Caco-2 (cell line): ENCODE measurements at regions not wholly inside any gene's neighbourhood (a gene's known extent, or its start where the extent isn't known, plus 50 kb on each side); places are given as distances from the start of the nearest gene placed in this dataset.

Experiments used
- BruUV-seq: library from RNA; stranded (reverse); fragments of 400-500 nt; replicated peaks from 2 replicates; lab custom pipeline; 2021; lab: Mats Ljungman, UMichigan
- CTCF ChIA-PET: fragments of 300-600 bp; sonication (Branson Sonifier 250); formaldehyde crosslinking; loops from one replicate; lab custom pipeline; 2022; ENCODE audit warnings: antibody characterized with exemption; lab: Charles Lee
- POLR2A ChIA-PET: fragments of 300-600 bp; sonication (Branson Sonifier 250); formaldehyde crosslinking; loops from one replicate; lab custom pipeline; 2022; ENCODE audit warnings: antibody characterized with exemption; lab: Charles Lee
- DNase-seq, 2 experiments: peaks; one replicate each; pipeline versions ENCODE4 v3.0.0 to v3.0.0-alpha.2; 2020 to 2022
- H3K27me3 ChIP-seq: replicated peaks from 2 replicates; pipeline ENCODE4 v1.6.0; 2011; ENCODE audit warnings: low read length; ENCODE audit not compliant: control insufficient read depth, insufficient read depth
- H3K36me3 ChIP-seq: 2 replicates; pipeline ENCODE4 v1.5.1; 2011; ENCODE audit warnings: low read length; ENCODE audit not compliant: control insufficient read depth, insufficient read depth
- H3K4me1 ChIP-seq: fragments of 250-450 bp; sonication (Bioruptor Pico); 2 replicates; pipeline ENCODE4 v1.5.1; 2020; ENCODE audit warnings: mild to moderate bottlenecking
- H3K4me3 ChIP-seq: 2 replicates; pipeline ENCODE4 v1.5.1; 2011; ENCODE audit warnings: low read depth, mild to moderate bottlenecking, control low read depth, low read length
- H3K9me3 ChIP-seq: fragments of 250-450 bp; sonication (Bioruptor Pico); 2 replicates; pipeline ENCODE4 v1.5.1; 2020; ENCODE audit warnings: mild to moderate bottlenecking, moderate library complexity
- H3K27ac Mint-ChIP-seq: one replicate; pipeline ENCODE4 v1.8.0; 2022; ENCODE audit warnings: mixed read lengths; ENCODE audit not compliant: unreplicated experiment
- H3K27me3 Mint-ChIP-seq: one replicate; pipeline ENCODE4 v1.8.0; 2022; ENCODE audit warnings: mixed read lengths; ENCODE audit not compliant: insufficient read depth, unreplicated experiment
- H3K36me3 Mint-ChIP-seq: one replicate; pipeline ENCODE4 v1.8.0; 2022; ENCODE audit warnings: mild to moderate bottlenecking, mixed read lengths; ENCODE audit not compliant: insufficient read depth, unreplicated experiment
- H3K4me1 Mint-ChIP-seq: one replicate; pipeline ENCODE4 v1.8.0; 2022; ENCODE audit warnings: low read depth, mixed read lengths; ENCODE audit not compliant: unreplicated experiment
- H3K4me3 Mint-ChIP-seq: one replicate; pipeline ENCODE4 v1.8.0; 2022; ENCODE audit warnings: mild to moderate bottlenecking, moderate library complexity, mixed read lengths; ENCODE audit not compliant: unreplicated experiment
- H3K9me3 Mint-ChIP-seq: one replicate; pipeline ENCODE4 v1.8.0; 2022; ENCODE audit warnings: mixed read lengths; ENCODE audit not compliant: unreplicated experiment
- intact Hi-C: fragments of 100-400 bp; cut with micrococcal nuclease; formaldehyde crosslinking; loops from one replicate; pipeline ENCODE4 v1.10.0; 2022; ENCODE audit not compliant: unreplicated experiment
- TF ChIP-seq, protein P1 (sequence below), 2 experiments: fragments of 200-600 bp in 1 of 2; IDR thresholded peaks; 1 replicate in 1 of 2; 2 replicates in 1 of 2; pipeline versions ENCODE4 v1.5.1 to v1.8.0; 2011 to 2022; ENCODE audit warnings: antibody characterized with exemption in 1 of 2, control low read depth in 1 of 2, inconsistent platforms in 1 of 2, low read depth in 1 of 2, low read length in 1 of 2, mild to moderate bottlenecking in 1 of 2, moderate library complexity in 1 of 2; ENCODE audit not compliant: insufficient read depth in 1 of 2, severe bottlenecking in 1 of 2, unreplicated experiment in 1 of 2

DNA sequence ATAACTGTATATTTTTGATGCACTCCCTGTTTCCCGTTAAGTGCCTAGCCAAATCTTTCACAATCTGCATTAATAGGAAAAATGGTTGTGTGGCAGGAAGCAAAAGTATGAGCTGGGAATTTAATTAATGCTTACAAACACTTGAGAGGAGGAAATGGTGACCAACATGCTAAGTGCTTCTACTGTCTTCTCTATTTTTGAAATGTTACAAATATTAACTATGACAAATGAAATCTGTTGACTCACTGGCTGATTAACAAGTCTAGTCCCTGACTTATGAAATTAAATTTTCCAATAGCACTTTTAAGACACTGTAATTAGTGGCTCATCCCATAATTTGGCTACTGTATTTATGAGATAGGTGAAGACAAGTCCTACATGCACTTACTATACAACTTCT is 446.9 kb upstream of the DPPA4 start:
- Mint-ChIP-seq H3K4me3 (no peak overlapping the region), H3K36me3 (no peaks in the 10 kb centered on the region), H3K27ac (no peak overlapping the region), H3K27me3 (peaks cover 3% of the 10 kb centered on the region), H3K4me1 (no peaks in the 10 kb centered on the region), H3K9me3 (peaks cover 6% of the 10 kb centered on the region)
- H3K9me3 ChIP-seq = no peaks in the 10 kb centered on the region
- no peaks in the 10 kb centered on the region for H3K4me1 ChIP-seq
- no peak overlapping the region for H3K4me3 ChIP-seq
- POLR2A ChIA-PET = no interaction called here
- TF ChIP-seq, protein P1, sequence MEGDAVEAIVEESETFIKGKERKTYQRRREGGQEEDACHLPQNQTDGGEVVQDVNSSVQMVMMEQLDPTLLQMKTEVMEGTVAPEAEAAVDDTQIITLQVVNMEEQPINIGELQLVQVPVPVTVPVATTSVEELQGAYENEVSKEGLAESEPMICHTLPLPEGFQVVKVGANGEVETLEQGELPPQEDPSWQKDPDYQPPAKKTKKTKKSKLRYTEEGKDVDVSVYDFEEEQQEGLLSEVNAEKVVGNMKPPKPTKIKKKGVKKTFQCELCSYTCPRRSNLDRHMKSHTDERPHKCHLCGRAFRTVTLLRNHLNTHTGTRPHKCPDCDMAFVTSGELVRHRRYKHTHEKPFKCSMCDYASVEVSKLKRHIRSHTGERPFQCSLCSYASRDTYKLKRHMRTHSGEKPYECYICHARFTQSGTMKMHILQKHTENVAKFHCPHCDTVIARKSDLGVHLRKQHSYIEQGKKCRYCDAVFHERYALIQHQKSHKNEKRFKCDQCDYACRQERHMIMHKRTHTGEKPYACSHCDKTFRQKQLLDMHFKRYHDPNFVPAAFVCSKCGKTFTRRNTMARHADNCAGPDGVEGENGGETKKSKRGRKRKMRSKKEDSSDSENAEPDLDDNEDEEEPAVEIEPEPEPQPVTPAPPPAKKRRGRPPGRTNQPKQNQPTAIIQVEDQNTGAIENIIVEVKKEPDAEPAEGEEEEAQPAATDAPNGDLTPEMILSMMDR (IDR thresholded peaks at IDR 0.05; ENCODE audit: insufficient read depth in 1 of 2, low read depth in 1 of 2, low read length in 1 of 2, severe bottlenecking in 1 of 2, unreplicated experiment in 1 of 2) = no peak
- no peaks in the 10 kb centered on the region for H3K36me3 ChIP-seq
- CTCF ChIA-PET = no interaction called here
- H3K27me3 ChIP-seq = no peaks in the 10 kb centered on the region
- no peak for DNase-seq
- no TSS peak for BruUV-seq
- intact Hi-C loops = no loop called here

DNA sequence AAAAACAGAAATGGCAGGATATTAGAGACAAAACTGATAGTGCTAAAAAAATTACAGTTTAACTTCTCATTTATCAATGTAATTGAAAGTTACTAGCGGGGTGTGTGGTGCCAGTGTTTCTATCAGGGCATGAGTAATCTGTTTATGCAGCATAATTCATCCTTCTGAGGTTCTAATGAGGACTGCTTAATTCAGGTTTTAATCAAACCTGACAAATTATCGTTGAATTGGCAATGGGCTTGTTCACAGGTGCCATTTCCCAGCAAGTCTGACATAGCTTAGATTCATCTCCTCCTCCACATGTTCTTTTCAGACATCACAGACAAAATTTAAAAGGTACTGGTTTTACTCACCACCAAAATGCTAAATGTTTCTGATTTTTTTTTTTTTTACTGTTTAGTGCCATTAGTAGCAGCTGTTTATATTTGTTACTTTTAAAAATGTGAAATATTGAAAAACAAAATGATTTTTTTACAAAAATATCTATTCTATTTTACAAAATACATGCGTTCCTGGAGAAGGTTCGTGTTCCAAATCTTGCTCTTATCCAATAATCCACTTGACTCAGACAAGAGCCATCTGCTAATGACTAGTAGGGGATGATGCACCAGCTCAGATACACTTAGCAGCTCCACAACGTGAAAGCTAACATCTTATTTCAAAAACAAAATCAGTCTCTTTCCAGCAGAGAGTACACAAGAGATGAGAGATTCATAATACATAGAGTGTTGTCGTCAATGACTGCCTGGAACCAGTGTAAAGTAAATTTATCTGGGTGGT is 447.7 kb upstream of the DPPA4 start:
- Mint-ChIP-seq H3K27ac (no peak overlapping the region), H3K4me3 (no peak overlapping the region), H3K4me1 (no peaks in the 10 kb centered on the region), H3K36me3 (no peaks in the 10 kb centered on the region), H3K9me3 (no peaks in the 10 kb centered on the region), H3K27me3 (peaks cover 3% of the 10 kb centered on the region)
- intact Hi-C loops = no loop called here
- no peaks in the 10 kb centered on the region for H3K27me3 ChIP-seq
- H3K4me1 ChIP-seq = no peaks in the 10 kb centered on the region
- BruUV-seq = no TSS peak
- no peaks in the 10 kb centered on the region for H3K36me3 ChIP-seq
- TF ChIP-seq, protein P1 (IDR thresholded peaks at IDR 0.05; ENCODE audit: insufficient read depth in 1 of 2, low read depth in 1 of 2, low read length in 1 of 2, severe bottlenecking in 1 of 2, unreplicated experiment in 1 of 2) = no peak
- DNase-seq = no peak
- H3K4me3 ChIP-seq = no peak overlapping the region
- H3K9me3 ChIP-seq = no peaks in the 10 kb centered on the region
- CTCF ChIA-PET = no interaction called here
- POLR2A ChIA-PET = no interaction called here

DNA sequence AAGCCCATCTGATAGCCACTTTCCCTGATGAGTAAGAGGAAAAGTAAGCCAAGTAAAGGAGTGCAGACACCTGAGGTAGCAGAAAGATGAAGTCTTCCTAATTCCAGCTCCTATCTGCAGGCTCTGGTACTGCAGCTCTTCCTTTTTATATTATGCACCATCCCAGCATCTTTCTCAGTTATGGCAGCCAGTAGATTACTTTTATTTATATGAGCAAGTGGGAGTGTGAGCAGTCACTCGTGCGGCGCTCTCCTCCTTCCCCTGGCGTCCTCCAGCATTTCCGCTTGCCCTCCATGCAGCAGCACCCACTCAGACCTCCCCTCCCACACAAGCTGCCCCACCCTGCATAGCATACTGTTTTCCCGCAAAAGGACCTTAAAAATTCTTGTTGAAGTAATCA is 465.9 kb upstream of the DPPA4 start:
- ChIA-PET CTCF (interaction anchor here (0.6 kb wide), 1 partner anchor 34 kb away, joined by 3 read pairs; no protein-coding TSS in a partner anchor), POLR2A (no interaction called here)
- no peaks in the 10 kb centered on the region for H3K4me1 Mint-ChIP-seq
- TF ChIP-seq, protein P1 (IDR thresholded peaks at IDR 0.05; ENCODE audit: insufficient read depth in 1 of 2, low read depth in 1 of 2, low read length in 1 of 2, severe bottlenecking in 1 of 2, unreplicated experiment in 1 of 2) = peak; percentile 12 to 24
- no peaks in the 10 kb centered on the region for H3K36me3 ChIP-seq
- H3K4me3 ChIP-seq = no peak overlapping the region
- H3K27me3 Mint-ChIP-seq = no peaks in the 10 kb centered on the region
- no peaks in the 10 kb centered on the region for H3K9me3 ChIP-seq
- no peak overlapping the region for H3K4me3 Mint-ChIP-seq
- H3K9me3 Mint-ChIP-seq = no peaks in the 10 kb centered on the region
- H3K27ac Mint-ChIP-seq = no peak overlapping the region
- H3K4me1 ChIP-seq = no peaks in the 10 kb centered on the region
- no peaks in the 10 kb centered on the region for H3K27me3 ChIP-seq
- peak in 1 of 2 experiments; percentile 2 for DNase-seq
- no peaks in the 10 kb centered on the region for H3K36me3 Mint-ChIP-seq
- no TSS peak for BruUV-seq
- intact Hi-C loops = no loop called here
